Amniotic epithelial cell (primary cell): ENCODE measurements at regions not wholly inside any gene's neighbourhood (a gene's known extent, or its start where the extent isn't known, plus 50 kb on each side); places are given as distances from the start of the nearest gene placed in this dataset.
A peak's percentile ranks its signal among the peaks of the same experiment; 100 is the strongest.
"Not testable (repeated sequence)": the region's sequence is repeated elsewhere in the genome, so short reads cannot be mapped to it uniquely, and the experiment has no call there.

Experiments
- DNase-seq: peaks from one replicate; pipeline ENCODE4 v3.0.0-alpha.2; 2010; ENCODE audit warnings: low read depth

DNA sequence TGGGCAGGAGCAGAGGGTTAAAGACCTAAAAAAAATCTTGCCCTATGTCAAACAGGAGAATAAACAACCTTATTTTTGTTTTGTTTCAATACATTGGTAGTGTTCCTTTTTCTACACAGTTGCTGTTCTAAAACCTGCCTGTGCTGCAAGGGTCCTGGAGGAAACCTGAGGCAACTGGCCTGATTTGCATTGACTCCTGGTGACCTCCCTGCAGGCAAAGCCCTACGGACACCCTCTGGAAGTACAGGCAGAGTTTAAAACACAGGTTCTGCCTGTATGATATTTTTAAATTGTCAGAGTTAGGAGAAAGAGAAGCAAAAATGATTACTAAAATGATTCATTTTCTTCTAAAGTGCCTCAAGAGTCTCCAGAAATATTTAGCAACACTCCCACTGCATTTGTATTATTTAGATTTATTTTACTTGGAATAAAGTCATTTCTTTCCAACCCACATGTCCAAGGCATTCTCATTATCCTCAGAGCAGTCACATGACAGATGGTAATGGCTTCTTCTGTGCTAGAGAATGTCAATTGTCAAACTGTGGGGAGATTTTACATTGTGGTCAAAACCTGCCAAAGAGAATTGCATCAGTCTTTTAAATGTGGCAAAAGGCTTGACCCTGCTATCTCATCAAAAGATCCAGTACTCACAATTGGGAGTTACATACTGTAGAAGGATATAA lies 559.6 kb downstream of the CETN3 start:
- peak; percentile 24 for DNase-seq

DNA sequence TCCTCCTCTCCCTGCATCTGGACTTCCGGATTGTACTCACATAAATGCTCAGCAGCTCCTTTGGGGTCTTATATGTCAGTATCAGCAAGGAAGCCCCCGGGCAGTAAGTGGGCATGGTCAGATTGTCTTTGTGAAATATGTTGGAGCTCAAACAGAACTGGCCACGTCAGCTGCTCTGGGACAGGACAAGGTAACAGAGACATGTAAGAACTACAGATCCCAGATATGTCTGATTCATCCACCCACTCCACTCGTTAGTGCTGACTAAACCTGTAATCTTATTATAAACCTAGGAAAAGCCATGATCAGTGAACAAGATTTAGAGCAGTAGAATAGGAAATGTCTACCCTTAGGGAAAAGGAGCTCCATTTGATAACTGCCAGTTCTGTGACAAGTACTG lies 561.8 kb downstream of the CETN3 start:
- DNase-seq: peak; percentile 19

DNA sequence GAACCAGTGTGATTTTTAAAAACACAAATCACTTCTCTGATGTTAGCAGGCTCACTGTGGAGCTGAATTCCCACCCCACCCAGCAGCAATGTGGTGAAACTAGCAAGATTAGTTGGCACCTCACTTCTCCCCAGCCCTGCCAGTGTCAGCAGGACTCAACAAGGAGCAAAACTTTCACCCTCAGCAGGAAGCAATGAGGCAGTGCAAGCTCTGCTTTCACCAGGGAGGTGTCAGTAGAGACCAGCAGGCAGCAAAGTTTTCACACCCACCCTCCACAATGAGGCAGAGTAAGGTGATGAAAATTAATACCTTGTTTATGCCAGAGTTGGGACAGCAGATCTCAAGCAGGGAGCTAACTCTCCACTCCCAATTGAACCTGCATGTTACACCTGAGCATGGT lies 565.0 kb downstream of the CETN3 start:
- no peak for DNase-seq

DNA sequence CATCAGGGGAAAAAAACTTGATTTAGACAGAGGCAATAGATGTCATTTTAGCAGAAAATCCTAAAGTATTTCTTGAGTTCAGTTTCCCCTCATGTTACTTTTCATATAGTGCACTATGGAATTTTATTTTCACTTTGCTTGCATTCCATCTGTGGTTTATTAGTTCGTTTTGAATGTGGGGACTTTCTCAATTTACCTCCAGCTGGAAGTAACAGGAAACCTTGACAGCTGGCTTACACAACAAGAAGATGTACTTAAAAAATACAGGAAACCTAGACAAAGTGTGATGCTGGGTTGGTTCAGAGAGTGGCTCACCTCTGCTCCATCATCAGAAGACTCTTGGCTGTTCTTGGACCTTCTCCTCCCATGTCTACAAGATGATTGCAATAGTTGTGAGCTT lies 567.0 kb downstream of the CETN3 start:
- DNase-seq: no peak

DNA sequence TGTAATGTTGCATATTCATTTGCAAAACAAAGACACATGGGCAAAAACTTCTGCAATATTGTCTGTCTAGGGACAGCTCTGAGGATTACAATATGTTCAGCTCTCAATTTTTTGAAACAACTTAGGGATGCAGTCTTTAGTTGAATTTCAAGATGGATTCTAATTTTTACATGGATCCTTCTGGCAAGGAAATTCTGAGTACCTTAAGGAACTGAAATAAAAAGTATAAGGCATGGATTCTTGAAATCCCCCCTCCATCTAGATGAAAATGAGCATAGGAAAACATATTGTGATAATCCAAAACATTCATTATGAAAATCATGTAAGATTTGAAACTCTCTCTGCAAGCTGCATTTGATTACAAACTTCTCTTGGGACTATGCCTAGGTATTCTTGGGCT lies 568.6 kb downstream of the CETN3 start:
- no peak for DNase-seq

DNA sequence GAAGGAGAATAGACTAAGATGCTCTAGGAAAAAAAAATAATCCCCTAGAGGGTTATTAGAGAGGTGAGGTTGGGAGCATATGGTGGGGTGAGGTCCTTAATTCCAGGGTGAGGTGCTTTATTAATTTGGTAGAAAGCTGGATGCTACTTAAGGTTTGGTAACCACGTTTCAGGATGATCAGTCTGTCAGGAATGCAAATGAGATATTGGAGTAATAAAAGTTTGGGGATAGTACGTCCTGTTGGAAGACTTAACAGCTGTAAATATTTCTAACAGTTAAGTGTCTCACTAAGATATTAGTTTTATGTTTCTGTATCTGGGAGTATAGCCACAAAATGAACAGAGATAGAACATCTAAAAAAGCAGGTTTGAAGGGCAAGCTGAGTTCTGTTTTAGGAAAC lies 578.9 kb downstream of the CETN3 start:
- no peak for DNase-seq

DNA sequence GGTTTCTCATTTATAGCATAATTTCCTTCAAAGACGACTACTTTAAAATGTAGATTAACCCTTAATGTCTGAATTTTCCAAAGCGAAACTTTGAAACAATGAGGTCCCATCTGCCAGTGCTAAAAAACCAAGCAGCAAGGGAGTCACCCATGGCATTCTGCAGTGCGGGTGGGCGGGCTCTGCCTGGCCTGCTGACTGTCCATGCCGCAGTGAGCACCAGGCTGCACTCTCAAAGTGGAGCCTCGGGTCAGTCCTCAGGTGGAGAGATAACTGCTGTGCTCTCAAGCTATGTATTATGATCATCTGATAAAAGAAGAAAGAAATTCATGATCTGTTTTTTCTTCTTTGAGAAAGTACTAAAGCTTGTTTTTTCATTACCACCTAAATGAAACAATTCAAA lies 581.6 kb downstream of the CETN3 start:
- DNase-seq: no peak

DNA sequence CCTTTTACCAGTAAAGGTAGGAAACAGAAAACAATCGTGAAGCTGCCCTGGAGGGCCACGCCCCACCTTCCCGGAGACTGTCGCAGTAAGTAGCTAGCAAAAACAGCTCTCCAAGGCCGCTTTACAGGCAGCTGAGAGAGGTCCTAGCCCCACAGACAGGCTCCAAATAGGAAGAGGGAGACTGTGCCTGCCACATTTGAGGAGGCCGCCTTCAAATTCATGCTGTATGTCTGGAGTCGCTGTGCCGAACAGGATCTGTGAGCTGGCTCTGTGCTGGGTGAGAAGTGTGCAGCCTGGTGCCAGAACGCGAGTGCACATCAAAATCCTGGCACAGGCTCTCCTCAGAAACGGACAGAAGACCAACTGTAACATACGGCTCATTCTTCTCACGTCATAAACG lies 582.2 kb downstream of the CETN3 start:
- DNase-seq: no peak

DNA sequence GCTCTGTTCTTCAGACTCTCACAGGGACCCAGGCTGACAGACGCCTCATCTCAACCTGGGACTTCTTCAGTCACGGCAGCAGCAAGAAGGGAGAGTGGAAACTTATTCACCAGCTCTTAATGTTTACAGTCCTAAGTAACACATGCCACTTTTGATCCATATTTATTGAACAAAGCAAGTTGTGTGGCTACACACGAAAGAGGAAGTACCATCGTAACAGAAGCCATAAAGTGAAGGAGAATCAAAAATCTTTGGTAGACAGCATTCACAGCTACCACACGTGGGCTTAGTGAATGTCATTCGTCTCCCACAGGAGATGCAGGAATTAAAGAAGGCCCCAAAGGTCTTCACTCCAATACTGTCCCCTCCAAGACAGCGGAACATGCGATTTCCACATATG lies 582.6 kb downstream of the CETN3 start:
- no peak for DNase-seq

DNA sequence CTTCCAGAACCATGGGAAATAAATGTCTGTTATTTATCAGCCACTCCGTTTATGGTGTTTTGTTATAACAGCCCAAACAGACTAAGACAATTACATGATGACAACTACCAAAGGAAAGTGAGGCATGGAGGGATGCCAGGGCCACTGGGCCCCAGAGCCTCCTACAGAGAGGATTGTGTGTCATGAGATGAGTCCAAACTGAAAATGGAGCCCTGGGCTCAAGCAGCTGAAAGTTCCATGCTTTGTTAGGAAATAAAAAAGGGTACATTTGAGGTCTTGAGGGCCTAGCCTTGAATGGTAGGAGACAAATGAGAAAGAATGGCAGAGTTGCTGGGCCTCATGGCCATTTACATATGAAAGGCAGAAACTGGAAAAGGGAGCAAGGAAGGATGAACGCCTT lies 586.5 kb downstream of the CETN3 start:
- no peak for DNase-seq

DNA sequence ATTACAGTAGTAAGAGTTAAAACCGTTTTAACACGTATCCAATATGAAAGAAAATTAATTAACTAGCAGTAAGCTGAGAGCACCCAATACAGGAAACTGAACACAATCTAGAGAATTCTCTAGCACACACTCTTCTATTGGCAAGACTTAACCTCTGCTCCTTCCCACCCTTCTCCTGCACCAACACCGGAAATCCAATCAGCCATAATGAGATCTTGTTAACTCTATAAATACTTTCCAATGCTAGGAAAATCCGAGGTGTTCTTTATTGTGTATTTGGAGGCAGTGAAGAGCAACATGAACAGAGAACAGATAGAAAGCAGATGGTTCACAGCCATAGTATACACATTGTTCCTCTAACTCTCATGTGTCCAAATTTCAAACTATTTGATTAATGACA lies 591.7 kb downstream of the CETN3 start:
- no peak for DNase-seq

DNA sequence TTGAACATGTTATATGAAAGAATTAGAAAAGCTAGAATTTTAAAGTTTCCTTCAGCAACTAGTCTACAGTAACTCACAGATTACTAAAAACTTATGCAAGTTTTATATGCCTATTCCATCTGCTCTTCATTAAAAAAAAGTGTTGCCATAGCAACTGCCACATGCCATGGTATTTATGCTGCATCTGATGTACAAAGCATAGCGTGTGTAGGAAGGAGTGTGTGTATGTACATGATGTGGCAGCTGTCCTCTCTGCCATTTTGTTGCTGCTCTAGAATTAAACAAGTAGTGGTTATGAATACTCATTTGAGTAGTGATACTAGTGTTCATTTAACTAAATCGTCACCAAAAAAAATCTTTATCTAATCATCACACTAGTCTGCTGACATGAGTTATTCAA lies 593.5 kb downstream of the CETN3 start:
- DNase-seq: no peak

DNA sequence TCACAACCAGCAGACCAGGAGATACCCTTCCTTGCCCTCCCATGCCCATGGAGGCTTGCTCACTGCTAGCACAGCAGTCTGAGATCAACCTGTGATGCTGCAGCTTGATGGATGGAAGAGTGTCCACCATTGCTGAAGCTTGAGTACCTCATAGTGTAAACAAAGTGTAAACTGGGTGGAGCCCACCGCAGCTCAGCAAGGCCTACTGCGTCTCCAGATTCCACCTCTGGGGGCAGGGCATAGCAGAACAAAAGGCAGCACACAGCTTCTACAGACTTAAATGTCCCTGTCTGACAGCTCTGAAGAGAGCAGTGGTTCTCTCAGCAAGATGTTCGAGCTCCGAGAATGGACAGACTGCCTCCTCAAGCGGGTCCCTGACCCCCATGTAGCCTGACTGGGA lies 608.8 kb downstream of the CETN3 start:
- not testable (repeated sequence) for DNase-seq

DNA sequence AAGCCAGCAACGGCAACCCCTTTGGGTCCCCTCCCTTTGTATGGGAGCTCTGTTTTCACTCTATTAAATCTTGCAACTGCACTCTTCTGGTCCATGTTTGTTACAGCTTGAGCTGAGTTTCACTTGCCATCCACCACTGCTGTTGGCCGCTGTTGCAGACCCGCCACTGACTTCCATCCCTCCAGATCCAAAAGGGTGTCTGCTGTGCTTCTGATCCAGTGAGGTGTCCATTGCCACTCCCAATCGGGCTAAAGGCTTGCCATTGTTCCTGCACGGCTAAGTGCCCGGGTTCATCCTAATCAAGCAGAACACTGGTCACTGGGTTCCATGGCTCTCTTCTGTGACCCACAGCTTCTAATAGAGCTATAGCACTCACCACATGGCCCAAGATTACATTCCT lies 615.1 kb downstream of the CETN3 start:
- not testable (repeated sequence) for DNase-seq

DNA sequence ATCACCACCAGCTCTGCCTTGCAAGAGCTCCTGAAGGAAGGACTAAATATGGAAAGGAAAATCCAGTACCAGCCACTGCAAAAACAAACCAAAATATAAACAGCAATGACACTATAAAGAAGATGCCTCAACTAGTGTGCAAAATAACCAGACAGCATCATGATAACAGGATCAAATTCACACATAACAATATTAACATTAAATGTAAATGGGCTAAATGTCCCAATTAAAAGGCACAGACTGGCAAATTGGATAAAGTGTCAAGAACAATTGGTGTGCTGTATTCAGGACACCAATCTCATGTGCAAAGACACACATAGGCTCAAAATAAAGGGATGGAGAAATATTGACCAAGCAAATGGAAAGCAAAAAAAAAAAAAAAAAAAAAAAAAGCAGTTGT lies 629.8 kb downstream of the CETN3 start:
- DNase-seq: not testable (repeated sequence)

DNA sequence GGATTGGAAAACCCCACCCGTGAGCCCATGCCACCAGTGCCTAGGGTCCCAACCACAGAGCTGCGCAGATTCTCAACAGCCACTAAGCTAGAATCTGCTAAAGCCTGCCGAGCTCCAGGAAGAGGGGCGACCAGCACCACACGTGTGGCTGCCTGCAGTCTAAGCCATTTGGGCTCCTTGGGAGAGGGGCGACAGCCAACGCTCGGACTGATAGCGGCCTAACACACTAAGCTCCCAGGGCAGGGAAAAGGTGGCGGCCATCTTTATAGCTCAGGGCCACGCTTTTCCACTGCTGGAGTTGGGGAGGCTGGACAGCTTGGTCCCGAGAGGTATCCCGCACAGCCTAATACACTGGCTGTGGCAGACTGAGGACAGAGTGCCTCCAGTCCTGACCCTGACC lies 631.8 kb downstream of the CETN3 start:
- no peak for DNase-seq

DNA sequence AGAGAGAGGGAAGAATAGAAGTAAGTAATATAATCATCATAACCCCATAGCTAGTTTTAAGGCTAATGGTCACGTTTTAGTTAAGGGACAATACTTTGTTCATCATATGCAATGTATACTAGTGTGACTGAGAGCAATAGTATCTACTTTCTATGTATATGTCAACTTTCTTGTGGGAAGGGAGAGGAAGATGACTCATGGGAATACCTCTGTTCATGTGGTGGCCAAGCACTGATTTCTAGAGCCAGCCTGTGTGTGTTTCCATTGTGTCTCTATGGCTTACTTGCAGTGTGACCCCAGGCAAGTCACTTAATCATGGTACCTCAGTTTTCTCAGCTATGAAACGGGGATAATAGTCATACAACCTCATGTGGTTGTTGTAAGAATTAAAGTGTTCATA lies 639.6 kb downstream of the CETN3 start:
- peak; percentile 3 for DNase-seq

DNA sequence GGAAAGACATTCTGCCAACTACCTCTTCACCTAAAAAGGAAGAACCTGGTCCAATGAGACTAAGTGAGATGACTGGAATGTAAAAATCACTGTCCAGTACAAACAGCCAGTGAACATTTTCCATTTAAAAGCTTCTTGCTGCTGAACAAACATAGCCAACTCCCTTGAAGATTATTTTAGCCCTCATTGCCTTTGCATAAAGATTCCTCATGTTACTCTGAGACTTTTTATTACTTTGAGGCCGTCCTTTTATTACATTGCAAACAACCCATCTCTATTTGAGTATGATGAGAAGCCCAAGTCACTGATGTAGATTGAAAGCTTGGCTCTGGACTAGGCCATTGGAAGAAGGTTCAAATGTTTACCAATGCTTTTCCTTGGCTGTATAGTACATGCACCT lies 649.8 kb downstream of the CETN3 start:
- DNase-seq: no peak

DNA sequence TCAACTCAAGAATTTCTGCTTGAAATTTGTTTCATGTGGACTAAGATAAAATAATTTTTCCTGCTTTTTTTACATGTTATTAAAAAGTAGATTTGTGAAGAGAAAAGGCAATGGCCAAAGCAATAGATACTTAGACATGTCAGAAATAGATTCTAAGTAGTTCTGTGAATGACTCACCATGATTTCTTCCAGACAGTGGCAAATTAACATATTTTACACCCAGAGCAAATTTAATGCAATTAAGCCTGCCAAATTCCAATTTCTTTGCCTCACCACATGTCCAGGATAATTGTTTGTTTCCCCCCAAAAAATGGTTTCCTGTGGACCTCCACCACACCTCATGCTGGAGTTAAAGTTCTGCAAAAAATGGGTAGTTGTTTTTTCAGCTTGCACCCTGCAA lies 651.4 kb downstream of the CETN3 start:
- DNase-seq: no peak

DNA sequence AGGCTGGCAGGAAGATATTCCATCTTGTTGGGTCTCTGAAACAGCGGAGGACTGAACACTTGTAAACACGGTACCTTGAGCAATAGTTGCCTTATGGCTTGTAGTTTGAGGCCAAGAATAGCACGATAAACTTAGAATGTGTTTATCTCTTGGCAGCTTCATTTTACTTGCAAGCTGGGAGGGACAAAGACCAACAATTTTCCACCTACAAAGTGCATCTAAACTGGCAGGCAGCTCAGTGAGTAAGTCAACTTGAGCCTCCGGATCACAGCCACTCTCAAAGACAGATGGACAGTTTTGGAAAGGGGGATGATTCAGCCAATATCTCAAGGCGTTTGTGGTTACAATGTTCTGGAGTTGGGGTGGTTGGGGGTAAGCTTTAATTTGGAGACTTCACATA lies 652.6 kb downstream of the CETN3 start:
- DNase-seq: no peak

DNA sequence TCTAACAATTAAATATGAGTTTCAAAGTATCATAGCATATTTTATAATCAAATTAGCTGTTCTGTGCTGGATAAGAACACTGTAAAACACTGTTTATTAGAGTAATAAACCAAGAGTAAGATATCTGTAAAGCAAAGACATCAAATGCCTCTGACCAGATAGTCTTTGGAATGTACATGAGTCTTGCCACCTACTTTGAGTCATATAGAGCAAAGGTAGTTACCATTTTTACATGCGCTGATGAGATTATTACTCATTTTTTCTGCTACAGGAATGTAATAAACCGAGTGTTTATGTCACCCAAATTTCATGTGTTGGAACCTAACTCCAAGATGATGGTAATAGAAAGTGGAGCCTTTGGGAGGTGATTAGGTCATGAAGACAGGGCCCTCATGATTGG lies 654.5 kb downstream of the CETN3 start:
- no peak for DNase-seq

DNA sequence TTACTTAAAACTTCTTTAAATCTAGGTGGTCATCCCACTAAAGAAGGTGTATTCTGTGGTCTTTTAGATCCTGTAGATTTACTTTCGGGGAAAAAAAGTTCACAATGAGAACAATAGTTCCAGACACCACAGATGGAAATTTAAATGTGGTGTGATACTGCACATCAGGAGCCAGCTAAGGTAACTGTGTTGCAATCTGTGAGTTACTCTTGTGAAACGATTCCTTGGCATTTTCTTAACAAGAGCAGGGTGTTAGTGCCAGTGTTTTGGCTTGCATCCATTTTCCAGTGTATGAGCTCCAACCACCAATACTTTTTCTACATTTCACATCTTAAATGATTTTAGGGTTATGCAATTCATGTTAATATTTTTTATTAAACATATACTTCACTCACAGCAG lies 674.5 kb downstream of the CETN3 start:
- DNase-seq: peak; percentile 4

DNA sequence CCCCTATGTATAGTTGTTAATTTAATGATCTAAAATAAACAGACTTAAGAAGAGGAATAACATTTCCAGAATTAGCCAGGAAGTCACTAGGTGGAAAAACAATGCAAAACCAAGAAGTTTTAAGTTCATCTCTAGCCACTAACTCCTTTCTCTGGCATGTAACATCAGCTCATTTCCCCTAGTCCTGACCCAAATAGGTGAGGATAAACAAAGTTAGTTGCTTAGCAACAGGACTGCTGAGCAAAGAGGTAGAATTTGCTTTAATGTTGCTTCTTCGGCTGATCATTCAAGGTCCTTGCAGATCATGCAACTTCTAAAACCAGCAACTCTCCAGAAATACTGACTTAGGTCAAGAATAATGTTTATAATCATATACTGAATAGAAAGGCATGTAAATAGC lies 675.8 kb downstream of the CETN3 start:
- DNase-seq: no peak

DNA sequence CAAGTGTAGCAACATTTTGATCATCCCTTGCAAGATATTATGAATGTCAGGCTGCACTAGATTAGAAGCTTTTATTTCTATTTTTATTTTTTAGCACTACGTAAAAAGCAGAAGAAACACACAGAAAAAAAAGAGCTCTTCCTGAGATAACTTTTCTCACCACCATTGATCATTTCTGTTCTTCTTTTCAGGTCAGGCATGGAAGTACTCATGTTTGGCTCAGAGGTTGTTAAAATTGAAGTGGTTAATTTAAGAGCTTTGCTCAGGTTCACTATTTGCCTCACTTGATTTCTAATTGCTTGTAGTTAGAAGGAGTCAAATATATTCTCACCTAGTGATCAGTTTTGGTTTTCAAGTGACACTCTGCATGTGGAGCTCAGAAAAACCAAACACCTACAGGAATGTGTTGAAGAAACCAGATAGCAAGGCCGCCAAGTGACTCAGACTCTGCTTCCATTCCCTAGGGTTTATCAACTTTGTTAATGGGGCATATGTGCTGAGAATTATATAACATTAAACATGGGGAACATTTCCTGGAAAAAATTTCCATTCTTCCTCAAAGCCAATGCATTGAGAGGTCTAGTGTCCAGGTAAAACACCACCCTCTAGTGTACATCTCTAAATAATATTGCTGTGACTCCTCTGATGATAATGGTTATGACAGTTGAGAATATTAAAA lies 679.8 kb downstream of the CETN3 start:
- no peak for DNase-seq
